ENCODE measurements at regions not wholly inside any gene's neighbourhood (a gene's known extent, or its start where the extent isn't known, plus 50 kb on each side); places are given as distances from the start of the nearest gene placed in this dataset.
"Not testable (repeated sequence)": the region's sequence is repeated elsewhere in the genome, so short reads cannot be mapped to it uniquely, and the experiment has no call there.

- Histone ChIP-seq H3K4me1 (no peaks in the 10 kb centered on the region), H3K4me3 (no peak overlapping the region), H3K9me3 (replicated peaks) (no peaks in the 10 kb centered on the region), H3K36me3 (no peaks in the 10 kb centered on the region), H3K27ac (no peak overlapping the region), H3K27me3 (no peaks in the 10 kb centered on the region)
- no peak for DNase-seq
These were observed 107.5 kb upstream of the PELI1 start for GRCh38 chr2:64251497-64252250.

- H3K27ac ChIP-seq; H3K4me3 ChIP-seq; H3K9me3 ChIP-seq (replicated peaks); DNase-seq; H3K4me1 ChIP-seq; H3K27me3 ChIP-seq; H3K36me3 ChIP-seq: not testable (repeated sequence)
These were observed 108.2 kb upstream of the PELI1 start for GRCh38 chr2:64252251-64252978.

GRCh38 chr2:64253421-64253820, 109.2 kb upstream of the PELI1 start:
- not testable (repeated sequence) for H3K27me3 ChIP-seq; H3K27ac ChIP-seq; H3K4me3 ChIP-seq; H3K9me3 ChIP-seq (replicated peaks); H3K36me3 ChIP-seq; H3K4me1 ChIP-seq; DNase-seq

GRCh38 chr2:64258566-64258965, 114.3 kb upstream of the PELI1 start:
- DNase-seq: no peak
- Histone ChIP-seq H3K36me3 (no peaks in the 10 kb centered on the region), H3K27me3 (no peaks in the 10 kb centered on the region), H3K9me3 (replicated peaks) (no peaks in the 10 kb centered on the region), H3K4me1 (peaks cover 24% of the 10 kb centered on the region), H3K4me3 (no peak overlapping the region), H3K27ac (no peak overlapping the region)

GRCh38 chr2:64259312-64259711, 115.1 kb upstream of the PELI1 start:
- Histone ChIP-seq H3K9me3 (replicated peaks) (no peaks in the 10 kb centered on the region), H3K36me3 (no peaks in the 10 kb centered on the region), H3K27me3 (no peaks in the 10 kb centered on the region), H3K4me3 (no peak overlapping the region), H3K27ac (no peak overlapping the region), H3K4me1 (peaks cover 31% of the 10 kb centered on the region)
- DNase-seq: peak; percentile 46 to 64

- H3K4me3 ChIP-seq: no peak overlapping the region
- no peak for DNase-seq
- no peaks in the 10 kb centered on the region for H3K27me3 ChIP-seq
- H3K36me3 ChIP-seq: no peaks in the 10 kb centered on the region
- H3K4me1 ChIP-seq: peaks cover 32% of the 10 kb centered on the region
- H3K9me3 ChIP-seq (replicated peaks): no peaks in the 10 kb centered on the region
- no peak overlapping the region for H3K27ac ChIP-seq
These were observed 116.0 kb upstream of the PELI1 start for GRCh38 chr2:64260093-64260803.

GRCh38 chr2:64260817-64261216, 116.6 kb upstream of the PELI1 start:
- H3K27ac ChIP-seq: no peak overlapping the region

GRCh38 chr2:64262071-64262470, 117.9 kb upstream of the PELI1 start:
- Histone ChIP-seq H3K9me3 (replicated peaks) (no peaks in the 10 kb centered on the region), H3K27ac (no peak overlapping the region), H3K27me3 (no peaks in the 10 kb centered on the region), H3K4me3 (no peak overlapping the region), H3K4me1 (peaks cover 32% of the 10 kb centered on the region), H3K36me3 (no peaks in the 10 kb centered on the region)
- DNase-seq: no peak

More at GRCh38 chr2:64260817-64261216, 116.6 kb upstream of the PELI1 start:
- Histone ChIP-seq H3K4me3 (no peak overlapping the region), H3K36me3 (no peaks in the 10 kb centered on the region), H3K9me3 (replicated peaks) (no peaks in the 10 kb centered on the region), H3K4me1 (peaks cover 32% of the 10 kb centered on the region), H3K27me3 (no peaks in the 10 kb centered on the region)
- DNase-seq: no peak

GRCh38 chr2:64262816-64263215, 118.6 kb upstream of the PELI1 start:
- H3K4me1 ChIP-seq: peaks cover 32% of the 10 kb centered on the region
- no peak overlapping the region for H3K27ac ChIP-seq
- no peaks in the 10 kb centered on the region for H3K27me3 ChIP-seq
- no peak for DNase-seq
- H3K36me3 ChIP-seq: no peaks in the 10 kb centered on the region
- no peak overlapping the region for H3K4me3 ChIP-seq
- no peaks in the 10 kb centered on the region for H3K9me3 ChIP-seq (replicated peaks)

GRCh38 chr2:64263315-64263714, 119.1 kb upstream of the PELI1 start:
- peak in 1 of 2 experiments; percentile 49 for DNase-seq
- no peaks in the 10 kb centered on the region for H3K9me3 ChIP-seq (replicated peaks)
- H3K27ac ChIP-seq: no peak overlapping the region
- no peaks in the 10 kb centered on the region for H3K36me3 ChIP-seq
- peaks cover 35% of the 10 kb centered on the region for H3K4me1 ChIP-seq
- no peak overlapping the region for H3K4me3 ChIP-seq
- H3K27me3 ChIP-seq: no peaks in the 10 kb centered on the region

GRCh38 chr2:64267699-64268098, 123.5 kb upstream of the PELI1 start:
- Histone ChIP-seq H3K9me3 (replicated peaks) (no peaks in the 10 kb centered on the region), H3K27me3 (no peaks in the 10 kb centered on the region), H3K36me3 (no peaks in the 10 kb centered on the region), H3K4me3 (no peak overlapping the region), H3K27ac (no peak overlapping the region), H3K4me1 (peaks cover 20% of the 10 kb centered on the region)
- DNase-seq: no peak

DNA sequence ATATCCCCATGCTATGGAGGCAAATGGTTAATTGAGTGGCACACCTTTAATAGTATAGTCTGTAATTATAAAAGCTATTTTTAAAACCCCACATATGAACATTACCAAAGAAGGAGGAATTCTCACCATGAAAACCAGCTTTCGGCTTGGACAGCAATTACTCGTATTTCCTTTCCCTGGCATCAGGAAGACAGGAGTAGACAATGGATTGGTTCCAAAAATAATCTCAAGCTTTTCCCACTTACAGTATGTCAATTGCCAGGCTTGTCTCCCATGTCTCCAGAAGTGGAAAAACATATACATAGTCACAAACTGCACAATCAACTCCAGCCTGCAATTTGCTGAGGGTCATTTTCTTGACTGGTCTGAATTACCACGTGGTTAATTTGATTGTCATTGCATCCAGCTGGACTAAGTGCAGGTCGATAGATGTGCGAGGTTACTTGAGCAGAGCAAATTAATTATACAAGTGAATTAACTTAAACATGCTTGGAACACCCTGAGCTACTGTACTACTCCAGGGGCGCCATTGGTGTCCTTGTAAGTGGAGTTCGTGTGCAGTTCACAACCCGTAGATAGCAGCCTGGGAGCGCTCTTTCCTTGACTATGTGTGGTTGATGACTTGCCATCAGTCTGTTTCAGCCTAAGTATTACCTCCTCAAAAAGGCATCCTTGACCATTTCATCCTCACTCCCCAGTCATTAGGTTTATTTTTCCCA, 124.3 kb upstream of the PELI1 start:
- Histone ChIP-seq H3K9me3 (replicated peaks) (no peaks in the 10 kb centered on the region), H3K4me3 (no peak overlapping the region), H3K27me3 (no peaks in the 10 kb centered on the region), H3K36me3 (no peaks in the 10 kb centered on the region), H3K4me1 (peaks cover 15% of the 10 kb centered on the region), H3K27ac (no peak overlapping the region)
- DNase-seq: no peak

GRCh38 chr2:64273524-64274398, 129.5 kb upstream of the PELI1 start:
- H3K27ac ChIP-seq: no peak overlapping the region
- H3K4me3 ChIP-seq: no peak overlapping the region
- no peak for DNase-seq
- no peaks in the 10 kb centered on the region for H3K36me3 ChIP-seq
- no peaks in the 10 kb centered on the region for H3K27me3 ChIP-seq
- H3K4me1 ChIP-seq: peaks cover 23% of the 10 kb centered on the region
- no peaks in the 10 kb centered on the region for H3K9me3 ChIP-seq (replicated peaks)
